Ovary (tissue), 3 donors: ENCODE measurements at regions not wholly inside any gene's neighbourhood (a gene's known extent, or its start where the extent isn't known, plus 50 kb on each side); places are given as distances from the start of the nearest gene placed in this dataset.
"Not testable (repeated sequence)": the region's sequence is repeated elsewhere in the genome, so short reads cannot be mapped to it uniquely, and the experiment has no call there.

Experiments used
- CTCF ChIP-seq, 3 donors: fragments of 450-650 bp in 2 of 3; fragments of 200-600 bp in 1 of 3; IDR thresholded peaks; one replicate each; pipeline versions ENCODE4 v1.5.1 to v1.8.0; 2016 to 2022; ENCODE audit warnings: antibody characterized with exemption in 3 of 3, mild to moderate bottlenecking in 1 of 3
- EP300 ChIP-seq: sonication (generic); formaldehyde crosslinking; IDR thresholded peaks from one replicate; pipeline ENCODE4 v1.6.1; 2017; ENCODE audit warnings: antibody characterized with exemption
- donor health status: DM: no; HTN: no; CAD: no.

- TF ChIP-seq CTCF (IDR thresholded peaks at IDR 0.05); EP300: not testable (repeated sequence)
These were observed 65.9 kb upstream of the NBPF26 start for GRCh38 chr1:120657804-120658203.
